Stimulated activated CD4-positive, alpha-beta T cell treated with anti-CD3 and anti-CD28 coated beads, Interleukin-12 subunit alpha, Interleukin-12 subunit beta, amount 100 ng/mL, for 24 hours (primary cell): ENCODE measurements at regions not wholly inside any gene's neighbourhood (a gene's known extent, or its start where the extent isn't known, plus 50 kb on each side); places are given as distances from the start of the nearest gene placed in this dataset.

Experiments
- DNase-seq, 2 experiments: peaks; one replicate each; pipeline ENCODE4 v3.0.0-alpha.2; 2020; ENCODE audit warnings: low read depth in 2 of 2

DNA sequence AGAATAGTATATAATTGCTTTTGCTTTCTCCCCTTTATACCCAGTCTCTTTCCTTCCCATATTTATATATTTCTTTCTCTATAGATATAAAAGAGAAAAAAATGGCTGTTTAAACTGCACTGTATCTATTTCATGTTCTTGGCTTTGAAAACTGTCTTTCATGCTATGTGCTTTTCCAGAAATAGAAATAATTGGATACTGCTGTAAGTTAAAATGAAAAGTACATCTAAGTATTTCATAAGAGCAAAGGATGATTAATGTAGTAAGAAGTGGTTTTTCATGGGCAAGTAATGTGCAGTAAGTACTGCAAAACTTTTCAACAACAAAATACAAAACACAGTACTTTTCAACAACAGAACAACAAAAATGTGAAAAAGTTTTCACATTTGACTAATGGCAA is 237.9 kb downstream of the SNCA start:
- DNase-seq = no peak

DNA sequence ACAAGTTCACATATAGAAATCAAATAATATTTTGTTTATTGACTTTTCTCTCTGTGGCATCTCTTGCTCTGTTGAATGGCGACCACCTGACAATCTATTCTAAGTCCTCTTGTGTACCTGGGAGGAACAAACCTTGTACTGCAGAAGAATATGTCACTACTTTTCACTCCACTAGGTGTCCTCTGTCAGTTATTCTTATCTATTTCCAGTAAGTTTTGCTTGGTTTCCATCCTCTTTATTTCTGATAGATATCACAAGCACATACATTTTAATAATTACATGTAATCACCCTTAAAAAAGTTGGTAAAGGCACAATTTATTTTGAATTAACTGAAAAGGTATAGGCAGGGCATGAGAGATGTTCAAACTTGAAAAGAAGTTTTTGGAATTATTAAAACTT is 238.4 kb downstream of the SNCA start:
- DNase-seq = no peak

DNA sequence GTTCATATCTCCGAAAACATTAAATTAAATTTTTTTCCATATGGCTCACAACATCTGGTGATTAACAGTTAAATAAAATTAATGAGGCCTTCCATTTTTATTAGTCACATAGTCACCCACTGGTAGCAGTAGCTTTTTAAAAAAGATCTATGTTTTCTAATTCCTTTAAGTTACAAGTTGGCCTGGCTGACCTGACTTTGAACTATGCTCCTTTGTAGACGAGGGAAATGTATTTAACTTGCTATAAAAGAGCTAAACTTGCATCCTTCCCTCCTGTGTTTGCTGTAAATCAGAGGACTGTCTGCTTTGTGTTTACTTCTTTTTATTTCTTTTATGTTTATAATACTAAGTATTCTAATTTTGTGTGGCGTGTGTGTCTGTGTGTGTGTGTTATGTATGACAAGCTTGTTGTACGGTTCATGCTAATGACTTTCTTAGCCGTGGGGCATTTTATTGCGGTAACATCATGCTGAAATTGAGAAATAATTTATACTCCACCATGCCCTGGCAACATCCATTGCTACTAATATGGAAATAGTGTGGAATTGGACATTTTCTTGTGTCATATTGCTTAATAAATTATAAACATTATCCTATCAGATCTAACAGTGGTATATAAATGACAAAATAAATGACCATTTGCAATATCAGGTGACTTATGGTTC is 241.7 kb downstream of the SNCA start:
- no peak for DNase-seq

DNA sequence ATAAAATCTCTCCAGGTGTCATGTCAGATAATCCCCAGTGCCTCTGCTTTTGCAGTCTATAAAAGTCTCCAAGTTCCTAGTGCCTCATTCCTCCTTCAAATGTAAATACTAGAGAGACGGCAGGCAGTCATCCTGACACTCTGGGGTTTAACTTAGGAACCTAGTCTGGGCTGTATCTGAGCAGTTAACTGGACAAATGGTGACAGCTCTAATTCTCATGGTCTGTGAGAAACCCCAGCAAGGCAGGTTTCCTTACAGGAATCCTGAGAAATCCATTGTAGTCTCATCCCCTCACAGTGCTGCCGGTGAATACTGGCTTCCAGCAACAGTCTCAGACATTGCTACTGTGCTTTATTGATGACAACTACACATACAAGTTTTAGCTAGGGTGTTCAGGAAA is 246.8 kb downstream of the SNCA start:
- no peak for DNase-seq

DNA sequence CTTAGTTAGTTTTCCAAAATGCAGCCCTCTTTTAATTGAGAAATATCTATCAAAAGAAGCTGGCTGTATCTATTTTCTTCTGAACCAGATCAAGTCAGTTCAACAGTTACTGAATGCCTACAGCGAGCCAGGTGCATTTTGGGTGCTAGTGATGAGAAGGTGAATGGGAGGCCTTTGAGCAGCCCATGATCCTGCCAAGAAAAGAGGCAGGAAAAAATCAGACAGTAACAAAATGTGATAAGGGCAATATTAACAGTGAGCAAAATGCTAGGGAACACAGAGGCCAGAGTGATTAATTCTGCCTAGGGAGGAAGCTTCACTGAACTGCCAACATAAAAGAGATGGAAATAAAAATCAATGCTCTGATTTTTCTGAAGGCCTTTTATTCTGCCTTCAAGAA is 248.5 kb downstream of the SNCA start:
- no peak for DNase-seq

DNA sequence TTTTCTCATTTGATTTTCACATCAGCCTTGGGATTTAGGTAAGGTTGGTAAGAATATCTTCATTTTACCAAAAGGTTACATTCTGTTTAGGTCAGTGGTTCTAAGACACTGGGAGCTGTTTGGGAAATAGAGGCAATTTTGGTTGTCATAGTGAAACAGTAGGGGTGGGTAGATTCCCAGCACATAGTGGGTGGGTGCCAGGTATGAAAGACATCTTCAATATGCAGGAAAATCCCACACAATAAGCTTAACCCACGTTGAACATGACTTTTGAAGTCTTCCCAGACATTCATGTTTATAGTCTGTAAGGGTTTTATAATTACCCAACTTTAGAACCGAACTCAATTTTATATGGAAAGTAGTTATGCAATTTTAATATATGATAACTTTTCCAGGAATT is 249.6 kb downstream of the SNCA start:
- DNase-seq = no peak

DNA sequence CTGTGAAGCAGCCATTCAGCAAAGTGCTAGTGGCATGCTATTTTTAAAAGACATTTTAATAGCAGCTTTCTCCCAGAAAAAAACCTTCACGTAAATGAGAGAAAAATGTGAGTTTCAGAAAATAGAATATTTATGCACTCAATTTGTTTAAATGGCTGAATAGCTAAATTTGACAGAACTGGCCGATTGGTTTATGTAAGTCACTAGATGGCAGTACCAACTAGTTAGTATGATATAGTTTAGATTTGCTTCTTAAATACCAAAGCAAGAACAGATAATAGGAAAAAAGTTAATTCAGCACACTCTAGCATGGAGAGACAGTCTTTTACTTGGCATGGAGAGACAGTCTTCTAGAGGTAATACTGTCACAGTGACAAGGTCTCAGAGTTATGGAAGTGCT is 250.1 kb downstream of the SNCA start:
- no peak for DNase-seq

DNA sequence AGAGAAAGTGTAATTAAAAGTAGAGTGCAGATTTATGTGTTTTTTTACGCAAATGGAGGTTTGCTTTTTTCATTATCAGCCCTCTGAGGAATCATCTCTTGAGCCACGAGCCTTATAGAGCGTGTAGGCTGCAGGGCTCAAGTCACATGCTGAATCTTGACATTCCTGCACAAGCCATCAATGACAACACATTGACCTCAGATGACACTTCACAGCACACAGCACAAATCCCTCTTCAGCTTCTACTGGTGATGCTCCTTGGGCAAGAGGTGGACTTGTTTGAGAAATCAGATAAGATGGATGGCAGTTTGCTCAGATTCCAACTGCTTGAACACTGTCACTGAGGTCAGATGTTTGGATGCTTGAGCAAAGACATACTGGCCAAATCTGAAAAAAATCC is 250.6 kb downstream of the SNCA start:
- DNase-seq = no peak

DNA sequence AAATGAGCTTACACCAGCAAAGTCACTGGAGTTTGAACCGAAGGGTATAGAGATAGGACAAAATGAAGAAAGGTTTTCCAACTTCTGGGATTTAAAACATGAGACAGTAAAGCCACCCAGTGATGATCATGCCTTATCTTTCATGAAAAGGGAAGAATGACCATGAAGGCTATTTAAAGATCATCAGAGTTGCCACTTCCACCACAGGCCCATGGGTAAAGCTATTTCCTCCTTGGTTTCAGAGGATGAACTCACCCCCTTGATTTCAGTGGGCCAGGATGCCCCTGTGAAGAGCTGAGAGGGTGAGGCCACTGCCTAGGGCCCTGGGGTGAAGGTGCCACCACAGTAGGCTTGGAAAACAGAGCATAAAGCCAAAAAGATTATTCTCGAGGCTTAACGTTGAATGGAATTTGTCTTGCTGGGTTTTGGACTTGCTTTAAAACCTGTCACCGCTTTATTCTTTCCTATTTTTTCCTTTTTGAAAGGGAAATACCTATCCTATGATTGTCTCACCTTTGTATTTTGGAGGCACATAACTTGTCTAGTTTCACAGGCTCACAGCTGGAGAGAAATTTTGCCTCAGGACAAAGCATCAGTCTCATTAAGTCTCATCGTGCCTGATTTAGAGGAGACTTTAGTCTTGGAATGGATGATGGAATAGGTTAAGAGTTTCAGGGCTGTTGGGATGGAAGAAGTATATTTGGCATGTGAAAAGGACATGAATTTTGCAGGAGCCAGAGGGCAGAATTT is 254.0 kb downstream of the SNCA start:
- no peak for DNase-seq

DNA sequence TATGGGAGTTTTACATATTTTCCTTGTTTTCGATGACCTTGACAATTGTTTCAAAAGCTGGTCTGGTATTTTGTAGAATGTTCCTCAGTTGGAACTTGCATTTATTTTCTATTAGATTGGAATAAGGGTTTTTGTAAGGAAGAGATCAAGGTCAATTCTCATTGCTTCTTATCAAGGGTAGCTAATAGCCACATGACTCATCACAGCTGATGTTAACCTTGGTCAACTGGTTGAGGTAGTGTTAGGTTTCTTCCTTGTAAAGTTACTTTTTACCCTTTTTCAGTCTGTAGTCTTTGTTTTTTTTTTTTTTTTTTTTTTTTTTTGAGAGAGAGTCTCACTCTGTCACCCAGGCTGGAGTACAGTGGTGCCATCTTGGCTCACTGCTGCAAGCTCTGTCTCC is 257.2 kb downstream of the SNCA start:
- no peak for DNase-seq

DNA sequence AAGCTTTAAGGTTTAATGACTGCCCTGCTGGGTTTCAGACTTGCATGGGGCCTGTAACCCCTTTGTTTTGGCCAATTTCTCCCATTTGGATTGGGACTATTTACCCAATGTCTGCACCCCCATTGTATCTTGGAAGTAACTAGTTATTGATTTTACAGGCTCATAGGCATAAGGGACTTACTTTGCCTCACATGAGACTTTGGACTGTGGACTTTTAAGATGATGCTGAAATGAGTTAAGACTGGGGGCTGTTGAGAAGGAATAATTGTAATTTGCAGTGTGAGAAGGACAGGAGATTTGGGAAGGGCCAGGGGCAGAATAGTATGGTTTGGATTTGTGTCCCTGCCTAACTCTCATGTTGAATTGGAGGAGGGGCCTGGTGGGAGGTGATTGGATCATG is 260.7 kb downstream of the SNCA start:
- no peak for DNase-seq

DNA sequence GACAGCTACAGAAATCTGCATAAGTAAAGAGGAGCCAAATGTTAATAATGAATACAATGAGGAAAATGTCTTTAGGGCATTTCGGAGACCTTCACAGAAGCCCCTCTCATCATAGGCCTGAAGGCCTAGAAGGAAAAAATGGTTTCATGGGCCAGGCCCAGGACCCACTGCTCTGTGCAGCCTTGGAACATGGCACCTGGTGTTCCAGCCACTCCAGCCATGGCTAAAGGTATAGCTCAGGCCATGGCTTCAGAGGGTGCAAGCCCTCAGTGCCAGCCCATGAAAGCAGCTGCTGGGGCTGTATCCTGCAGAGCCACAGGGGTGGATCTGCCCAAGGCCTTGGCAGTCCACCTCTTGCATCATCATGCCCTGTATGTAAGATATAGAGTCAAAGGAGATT is 261.1 kb downstream of the SNCA start:
- no peak for DNase-seq

DNA sequence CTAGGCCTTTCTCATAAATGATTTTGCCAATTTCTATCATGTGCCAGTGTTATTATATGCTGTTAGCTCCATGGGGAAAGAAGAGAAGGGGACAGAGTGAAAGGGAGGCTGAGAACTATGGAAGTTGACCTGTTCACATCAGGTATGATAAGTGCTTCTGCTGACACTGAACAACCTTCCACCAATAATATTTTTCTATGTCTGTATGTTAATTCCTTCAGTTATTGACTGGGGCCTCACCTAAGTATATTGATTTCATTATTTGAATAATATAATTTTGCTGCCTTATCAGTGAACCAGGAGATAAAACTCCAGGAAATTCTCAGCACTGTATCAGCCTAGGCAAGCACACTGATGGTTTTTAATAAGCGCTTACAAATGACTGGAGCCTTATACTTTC is 262.8 kb downstream of the SNCA start:
- DNase-seq = no peak

DNA sequence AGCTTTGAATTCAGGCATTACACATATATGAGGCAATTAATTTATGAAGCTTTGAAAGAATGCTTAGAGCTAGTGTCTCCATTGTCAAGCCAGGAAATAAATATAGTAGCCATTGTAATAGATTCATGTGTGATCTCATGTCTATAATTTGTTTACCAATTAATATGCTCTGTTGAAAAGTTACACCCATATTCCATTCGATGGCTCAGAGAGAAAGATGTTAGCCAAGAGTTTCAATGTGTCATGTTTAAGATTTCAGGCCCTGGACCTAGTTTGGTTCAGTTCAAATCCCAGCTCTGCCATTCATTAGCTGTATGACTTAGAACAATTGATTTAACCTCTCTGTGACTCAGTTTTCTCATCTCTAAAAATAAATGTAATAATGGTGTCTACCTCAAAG is 263.3 kb downstream of the SNCA start:
- DNase-seq = no peak

DNA sequence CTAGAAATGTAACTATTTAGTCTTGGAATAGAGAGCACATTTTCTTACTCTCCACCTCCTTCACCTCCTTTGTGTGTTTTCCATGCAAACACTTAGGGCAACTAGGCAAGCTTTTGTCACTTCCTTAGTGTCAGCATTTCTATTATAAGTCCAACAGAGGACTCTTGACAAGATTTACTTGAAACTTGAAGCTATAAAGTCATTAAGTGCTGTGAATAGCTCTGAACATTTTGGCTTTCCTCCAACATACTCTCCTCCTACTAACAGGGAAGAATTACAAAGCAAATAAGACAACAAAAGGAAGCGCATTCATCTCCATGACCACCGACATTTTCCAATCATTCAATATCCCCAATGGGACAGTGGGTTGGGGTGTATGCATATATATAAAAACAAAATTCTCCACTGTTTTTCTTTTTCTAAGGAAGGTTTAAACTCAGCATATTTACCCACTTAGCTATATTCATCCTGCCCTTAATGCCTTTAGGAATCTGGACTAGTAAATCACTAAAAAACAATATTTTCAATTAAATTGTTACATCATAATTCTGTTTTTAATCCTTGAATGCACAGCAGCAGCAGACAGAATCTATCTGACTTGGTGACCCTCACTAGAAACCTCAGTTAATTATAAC is 264.6 kb downstream of the SNCA start:
- no peak for DNase-seq

DNA sequence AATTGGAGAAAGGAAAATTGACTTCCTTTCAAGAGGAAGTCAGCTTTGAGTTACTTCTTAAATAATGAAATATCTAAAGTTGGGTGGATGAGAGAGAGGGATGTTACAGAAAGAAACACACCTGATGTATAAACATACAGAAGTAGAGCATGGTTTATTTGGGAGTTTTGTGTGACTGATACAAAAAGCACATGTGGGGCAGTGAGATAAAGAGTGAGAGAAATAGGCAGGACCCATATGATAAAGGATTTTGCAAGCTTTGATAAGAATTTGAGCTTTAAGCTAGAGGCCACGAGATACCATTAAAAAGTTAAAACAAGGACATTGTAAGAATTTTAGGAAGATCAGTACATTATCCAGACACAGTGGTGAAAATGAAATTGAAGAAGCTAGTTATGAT is 263.3 kb upstream of the GPRIN3 start:
- no peak for DNase-seq

DNA sequence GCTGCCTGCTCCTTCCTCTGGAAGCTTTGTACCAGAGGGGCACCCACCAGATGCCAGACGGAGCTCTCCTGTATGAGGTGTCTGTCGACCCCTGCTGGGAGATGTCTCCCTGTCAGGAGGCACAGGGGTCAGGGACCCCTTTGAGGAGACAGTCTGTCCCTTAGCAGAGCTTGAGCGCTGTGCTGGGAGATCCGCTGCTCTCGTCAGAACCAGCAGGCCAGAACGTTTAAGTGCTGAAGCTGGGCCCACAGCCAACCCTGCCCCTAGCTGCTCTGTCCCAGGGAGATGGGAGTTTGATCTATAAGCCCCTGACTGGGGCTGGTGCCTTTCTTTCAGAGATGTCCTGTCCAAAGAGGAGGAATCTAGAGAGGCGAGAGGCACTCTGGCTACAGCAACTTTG is 260.3 kb upstream of the GPRIN3 start:
- no peak for DNase-seq

DNA sequence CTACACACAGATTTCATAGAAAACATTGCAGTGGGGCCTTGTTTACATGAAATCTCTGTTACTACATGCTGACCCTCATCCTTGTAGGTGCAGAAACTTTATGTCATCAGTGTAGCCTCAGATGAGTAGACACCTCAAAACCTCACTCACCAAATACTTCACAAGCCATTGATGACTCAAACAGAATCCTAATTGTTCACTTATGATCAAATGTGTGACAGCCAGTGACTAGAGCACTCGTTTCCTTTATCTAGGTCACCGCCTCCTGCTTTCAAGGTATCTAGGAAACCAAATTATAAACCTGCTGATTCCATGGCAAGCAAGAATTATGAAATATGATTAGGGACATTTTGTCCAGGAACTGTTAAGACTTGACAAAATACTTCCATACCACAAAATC is 255.8 kb upstream of the GPRIN3 start:
- DNase-seq = no peak

DNA sequence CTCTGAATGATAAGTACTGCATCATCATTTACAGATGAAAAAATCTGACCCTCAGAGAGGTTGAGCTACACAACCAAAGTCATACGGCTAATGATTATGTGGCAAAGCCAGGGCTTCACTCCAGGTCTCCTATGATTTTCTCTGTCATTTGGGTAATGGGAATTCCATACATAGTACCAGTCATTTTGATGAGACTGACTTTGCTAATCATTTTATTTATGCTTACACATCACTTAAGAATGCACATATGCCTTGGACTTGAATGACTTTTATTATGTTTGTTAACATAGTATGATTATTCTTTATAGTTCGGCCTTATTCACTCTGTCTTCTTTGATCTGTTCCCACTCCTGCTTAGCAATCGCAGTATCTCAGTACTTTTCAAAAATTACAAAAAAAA is 255.1 kb upstream of the GPRIN3 start:
- DNase-seq = no peak

DNA sequence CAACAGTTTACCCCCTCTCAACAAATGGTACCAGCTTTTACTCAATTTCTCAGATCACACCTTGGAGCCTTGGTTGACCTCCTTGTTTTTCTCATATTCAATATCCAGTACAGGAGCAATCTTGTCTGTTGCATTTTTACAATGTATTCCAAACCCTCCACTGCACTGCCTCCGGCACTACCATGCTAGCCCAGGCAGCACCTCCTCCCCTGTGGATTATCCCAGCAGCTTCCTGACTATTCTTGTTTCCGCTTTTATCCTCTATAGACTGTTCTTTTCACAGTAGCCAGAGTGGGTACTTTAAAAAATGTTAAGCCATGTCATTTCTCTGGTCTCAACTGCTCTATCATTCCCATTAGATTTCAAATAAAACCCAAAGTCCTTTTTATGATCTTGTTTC is 253.4 kb upstream of the GPRIN3 start:
- no peak for DNase-seq

DNA sequence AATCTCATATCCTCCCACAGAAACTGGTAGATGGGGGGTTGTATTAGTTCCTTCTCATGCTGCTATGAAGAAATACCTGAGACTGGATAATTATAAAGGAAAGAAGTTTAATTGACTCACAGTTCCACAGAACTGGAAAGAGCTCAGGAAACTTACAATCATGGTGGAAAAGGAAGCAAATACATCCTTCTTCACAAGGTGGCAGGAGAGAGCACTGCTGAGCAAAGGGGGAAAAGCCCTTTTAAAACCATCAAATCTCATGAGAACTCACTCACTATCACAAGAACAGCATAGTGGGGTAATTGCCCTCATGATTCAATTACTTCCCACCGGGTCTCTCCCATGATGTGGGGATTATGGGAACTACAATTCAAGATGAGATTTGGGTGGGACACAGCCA is 250.5 kb upstream of the GPRIN3 start:
- no peak for DNase-seq

DNA sequence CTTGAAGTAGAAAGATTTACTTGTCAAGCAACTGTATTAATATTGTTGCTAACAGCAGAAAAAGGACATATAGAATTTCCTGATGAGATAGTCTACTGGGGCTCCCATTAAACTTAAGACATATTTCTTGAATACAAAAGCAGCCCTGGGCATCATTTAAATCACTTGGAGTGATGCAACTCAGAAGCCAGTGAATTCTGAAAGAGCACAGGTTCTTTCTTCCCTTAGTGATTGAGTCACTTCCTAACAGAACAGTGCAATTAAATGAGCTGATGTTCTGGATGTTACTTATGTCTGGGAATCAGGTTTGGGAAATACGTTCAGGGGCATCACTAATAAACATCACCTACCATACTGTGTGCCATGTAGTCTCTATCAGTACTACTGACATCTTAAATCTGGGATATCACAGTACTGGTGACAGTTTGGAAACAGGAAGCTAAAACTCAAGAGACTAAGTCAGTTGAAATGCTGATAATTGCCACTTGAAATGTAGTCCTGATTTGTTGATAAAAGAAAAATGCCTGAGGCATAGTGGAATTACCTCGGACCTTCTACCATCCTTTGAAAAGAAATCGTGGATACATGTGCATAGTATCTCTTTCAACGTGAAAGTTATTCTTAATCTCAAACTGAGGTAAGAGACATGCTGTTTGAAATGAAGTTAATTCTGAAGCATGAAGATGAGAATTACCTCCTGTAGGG is 249.2 kb upstream of the GPRIN3 start:
- DNase-seq = no peak

DNA sequence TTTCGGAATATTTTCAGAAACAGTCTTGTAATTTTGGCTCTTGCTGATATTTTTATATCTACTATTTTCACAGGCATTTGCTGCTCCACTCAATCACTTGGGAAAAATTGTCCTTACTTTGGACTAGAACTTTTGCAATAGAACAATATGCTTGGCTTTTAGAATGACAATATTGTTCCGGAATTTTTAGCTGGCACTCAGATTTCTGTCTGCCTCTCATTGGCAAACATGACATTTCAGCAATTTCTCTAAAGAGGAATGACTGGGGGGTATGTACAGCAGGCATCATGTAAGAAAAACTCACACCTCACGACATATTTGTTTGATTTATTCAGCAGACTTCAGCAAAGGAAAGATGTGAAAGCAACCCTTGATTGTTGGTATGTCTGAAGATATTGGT is 243.6 kb upstream of the GPRIN3 start:
- no peak for DNase-seq
